ENCODE measurements at regions not wholly inside any gene's neighbourhood (a gene's known extent, or its start where the extent isn't known, plus 50 kb on each side); places are given as distances from the start of the nearest gene placed in this dataset.

GRCh38 chr6:130771741-130772140 is 55.5 kb upstream of the SMLR1 start:
- no peak for DNase-seq

DNA sequence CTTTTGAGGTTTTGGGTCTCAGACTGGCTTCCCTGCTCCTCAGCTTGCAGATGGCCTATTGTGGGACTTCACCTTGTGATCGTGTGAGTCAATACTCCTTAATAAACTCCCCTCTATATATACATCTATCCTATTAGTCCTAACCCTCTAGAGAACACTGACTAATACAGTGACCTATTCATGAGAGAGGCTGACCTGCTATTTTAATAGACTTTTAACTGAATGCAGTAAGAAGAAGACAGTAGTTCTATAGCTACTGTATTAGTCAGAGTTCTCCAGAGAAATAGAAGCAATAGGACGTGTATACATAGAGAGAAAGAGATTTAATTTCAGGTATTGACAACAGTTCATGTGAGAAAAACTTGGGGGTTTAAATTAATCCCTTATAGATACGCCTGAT is 53.3 kb upstream of the SMLR1 start:
- no peak for DNase-seq

DNA sequence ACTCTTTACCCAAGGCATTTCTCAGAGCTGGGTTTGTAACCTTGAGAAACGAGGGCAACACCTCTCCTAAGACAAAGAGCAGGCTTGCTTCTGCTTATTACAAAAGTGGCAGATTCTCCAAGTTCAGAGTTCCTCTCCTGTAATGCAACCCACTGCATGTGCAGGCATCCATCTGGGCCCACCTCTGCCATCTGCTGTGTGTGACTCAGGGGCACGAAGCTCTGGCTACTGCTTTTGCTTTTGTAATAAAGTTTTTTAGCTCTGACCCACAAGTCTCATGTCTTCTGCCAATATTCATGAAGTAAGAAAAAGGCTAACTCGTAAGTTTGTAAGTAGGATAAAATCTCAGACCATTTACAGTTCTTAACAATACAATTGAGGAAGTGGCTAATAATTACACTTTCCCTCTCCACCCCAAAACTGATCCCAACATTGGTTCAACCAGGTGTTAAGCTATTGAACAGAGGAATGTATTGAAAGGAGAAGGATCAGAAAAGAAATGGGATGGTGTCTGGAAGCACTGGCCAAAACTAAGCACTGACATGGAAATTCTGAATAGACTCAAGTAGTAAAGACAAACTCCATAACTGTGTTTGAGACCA is 51.7 kb upstream of the SMLR1 start:
- DNase-seq: no peak

- DNase-seq: no peak
Observed at GRCh38 chr6:130776287-130776925, 50.8 kb upstream of the SMLR1 start.

Measured in activated CD8-positive, alpha-beta memory T cell treated with anti-CD3 and anti-CD28 coated beads for 24 hours (primary cell).